IMR-90 (cell line): ENCODE measurements at regions not wholly inside any gene's neighbourhood (a gene's known extent, or its start where the extent isn't known, plus 50 kb on each side); places are given as distances from the start of the nearest gene placed in this dataset.

Experiments used
- ATAC-seq: fragments of 200-7000 bp; cut with Tn5 transposase; 2 replicates; pipeline ENCODE4 v1.9.1; 2020; ENCODE audit warnings: low read depth, mild to moderate bottlenecking, moderate library complexity
- BruUV-seq: library from RNA; stranded (reverse); fragments of 400-500 nt; replicated peaks from 2 replicates; lab custom pipeline; 2021; lab: Mats Ljungman, UMichigan
- CTCF ChIA-PET: fragments of 300-600 bp; formaldehyde crosslinking; extraction: SDS; loops from one replicate; lab custom pipeline; 2021; ENCODE audit warnings: antibody characterized with exemption; lab: Yijun Ruan, JAX
- POLR2A ChIA-PET: fragments of 300-600 bp; sonication (Branson Sonifier 250); formaldehyde crosslinking; loops from one replicate; lab custom pipeline; 2022; ENCODE audit warnings: antibody characterized with exemption; ENCODE audit not compliant: unreplicated experiment; lab: Charles Lee
- DNase-seq: peaks from one replicate; pipeline ENCODE4 v3.0.0; 2013
- H2AFZ ChIP-seq: replicated peaks from 2 replicates; pipeline ENCODE3; 2013; ENCODE audit warnings: low read length, mild to moderate bottlenecking; ENCODE audit not compliant: poor library complexity
- H2AK5ac ChIP-seq: 2 replicates; pipeline ENCODE4 v1.6.1; 2013; ENCODE audit warnings: low read depth, low read length, inconsistent platforms
- H2AK9ac ChIP-seq: replicated peaks from 2 replicates; pipeline ENCODE3; 2013; ENCODE audit warnings: mild to moderate bottlenecking, low read depth, low read length, moderate library complexity; ENCODE audit not compliant: poor library complexity
- H2BK120ac ChIP-seq: 2 replicates; pipeline ENCODE4 v1.6.1; 2013; ENCODE audit warnings: low read depth, low read length, inconsistent platforms
- H2BK15ac ChIP-seq: 3 replicates; pipeline ENCODE4 v1.6.1; 2013; ENCODE audit warnings: low read depth, low read length, inconsistent platforms
- H2BK20ac ChIP-seq: 2 replicates; pipeline ENCODE4 v1.6.1; 2013; ENCODE audit warnings: low read depth, mild to moderate bottlenecking, inconsistent platforms, low read length, moderate library complexity
- H2BK5ac ChIP-seq: 2 replicates; pipeline ENCODE4 v1.6.1; 2013; ENCODE audit warnings: mild to moderate bottlenecking, low read depth, low read length, inconsistent platforms; ENCODE audit not compliant: poor library complexity, severe bottlenecking
- H3K14ac ChIP-seq: replicated peaks from 2 replicates; pipeline ENCODE4 v1.6.1; 2013; ENCODE audit warnings: low read depth, low read length, inconsistent platforms
- H3K18ac ChIP-seq: 2 replicates; pipeline ENCODE4 v1.6.1; 2013; ENCODE audit warnings: low read depth, low read length, control low read depth
- H3K23ac ChIP-seq: 2 replicates; pipeline ENCODE4 v1.6.1; 2013; ENCODE audit warnings: low read depth, low read length, inconsistent platforms
- H3K27ac ChIP-seq: 2 replicates; pipeline ENCODE4 v1.5.1; 2013; ENCODE audit warnings: mild to moderate bottlenecking, control low read depth, low read length; ENCODE audit not compliant: insufficient read depth
- H3K27me3 ChIP-seq: 2 replicates; pipeline ENCODE4 v1.6.1; 2013; ENCODE audit warnings: low read length; ENCODE audit not compliant: control insufficient read depth, insufficient read depth
- H3K36me3 ChIP-seq: 2 replicates; pipeline ENCODE4 v1.6.1; 2013; ENCODE audit warnings: low read length, mixed read lengths; ENCODE audit not compliant: control insufficient read depth, insufficient read depth
- H3K4ac ChIP-seq: 2 replicates; pipeline ENCODE4 v1.6.1; 2013; ENCODE audit warnings: low read depth, low read length, inconsistent platforms
- H3K4me1 ChIP-seq: 2 replicates; pipeline ENCODE4 v1.6.1; 2013; ENCODE audit warnings: low read length, mixed read lengths; ENCODE audit not compliant: control insufficient read depth, insufficient read depth
- H3K4me2 ChIP-seq: 2 replicates; pipeline ENCODE4 v1.6.1; 2013; ENCODE audit warnings: low read depth, mild to moderate bottlenecking, control low read depth, low read length, moderate library complexity
- H3K4me3 ChIP-seq: 2 replicates; pipeline ENCODE4 v1.5.1; 2013; ENCODE audit warnings: low read depth, mild to moderate bottlenecking, control low read depth, low read length, moderate library complexity; ENCODE audit not compliant: insufficient read depth
- H3K56ac ChIP-seq: 2 replicates; pipeline ENCODE4 v1.6.1; 2013; ENCODE audit warnings: low read length, inconsistent platforms; ENCODE audit not compliant: insufficient read depth; ENCODE audit errors: extremely low read depth
- H3K79me1 ChIP-seq, 2 experiments: 2 replicates each; pipeline ENCODE4 v1.6.1; 2013; ENCODE audit warnings: low read length in 2 of 2, inconsistent platforms in 1 of 2, low read depth in 1 of 2
- H3K9ac ChIP-seq: 2 replicates; pipeline ENCODE4 v1.6.1; 2013; ENCODE audit warnings: low read depth, low read length, control low read depth
- H3K9me1 ChIP-seq: 2 replicates; pipeline ENCODE4 v1.6.1; 2013; ENCODE audit warnings: low read length, inconsistent platforms; ENCODE audit not compliant: insufficient read depth
- H3K9me3 ChIP-seq: 2 replicates; pipeline ENCODE4 v1.6.1; 2013; ENCODE audit warnings: low read length; ENCODE audit not compliant: control insufficient read depth, insufficient read depth
- H4K20me1 ChIP-seq: 2 replicates; pipeline ENCODE4 v1.6.1; 2013; ENCODE audit warnings: low read length, inconsistent platforms; ENCODE audit not compliant: insufficient read depth
- H4K5ac ChIP-seq: 2 replicates; pipeline ENCODE4 v1.6.1; 2013; ENCODE audit warnings: mild to moderate bottlenecking, low read depth, low read length, control low read depth
- H4K8ac ChIP-seq, 2 experiments: 2 replicates each; pipeline ENCODE4 v1.6.1; 2013; ENCODE audit warnings: low read depth in 2 of 2, low read length in 2 of 2, control low read depth in 1 of 2, inconsistent platforms in 1 of 2
- H4K91ac ChIP-seq: 2 replicates; pipeline ENCODE4 v1.6.1; 2013; ENCODE audit warnings: low read depth, low read length, inconsistent platforms; ENCODE audit not compliant: insufficient read depth
- BHLHE40 ChIP-seq: fragments of 150-350 bp; IDR thresholded peaks from 2 replicates; pipeline ENCODE4 v1.6.1; 2016; ENCODE audit warnings: mild to moderate bottlenecking, low read depth, low read length
- CEBPB ChIP-seq: IDR thresholded peaks from 2 replicates; pipeline ENCODE4 v1.6.1; 2012; ENCODE audit warnings: low read depth, low read length, improper control_type of control experiment
- CHD1 ChIP-seq: IDR thresholded peaks from 2 replicates; pipeline ENCODE4 v1.6.1; 2012; ENCODE audit warnings: low read depth, low read length, improper control_type of control experiment
- FOS ChIP-seq: fragments of 150-350 bp; IDR thresholded peaks from 2 replicates; pipeline ENCODE4 v1.6.1; 2016; ENCODE audit warnings: low read depth, low read length
- MAFK ChIP-seq: IDR thresholded peaks from 2 replicates; pipeline ENCODE4 v1.6.1; 2012; ENCODE audit warnings: low read depth, low read length, improper control_type of control experiment
- MAZ ChIP-seq: IDR thresholded peaks from 2 replicates; pipeline ENCODE4 v1.6.1; 2012; ENCODE audit warnings: low read depth, mild to moderate bottlenecking, low read length, improper control_type of control experiment, moderate library complexity, borderline replicate concordance
- MXI1 ChIP-seq: IDR thresholded peaks from 2 replicates; pipeline ENCODE4 v1.6.1; 2012; ENCODE audit warnings: low read depth, mild to moderate bottlenecking, low read length, moderate library complexity, borderline replicate concordance
- NFE2L2 ChIP-seq: fragments of 150-350 bp; IDR thresholded peaks from 2 replicates; pipeline ENCODE4 v1.6.1; 2016; ENCODE audit warnings: low read depth, mild to moderate bottlenecking, low read length
- POLR2A ChIP-seq: IDR thresholded peaks from 2 replicates; pipeline ENCODE4 v1.6.1; 2012; ENCODE audit warnings: mild to moderate bottlenecking, low read depth, low read length
- RAD21 ChIP-seq: IDR thresholded peaks from 2 replicates; pipeline ENCODE4 v1.6.1; 2012; ENCODE audit warnings: low read length, improper control_type of control experiment
- RCOR1 ChIP-seq: IDR thresholded peaks from 2 replicates; pipeline ENCODE4 v1.6.1; 2012; ENCODE audit warnings: mild to moderate bottlenecking, low read length, improper control_type of control experiment; ENCODE audit not compliant: insufficient replicate concordance
- RFX5 ChIP-seq: IDR thresholded peaks from 2 replicates; pipeline ENCODE4 v1.8.0; 2012; ENCODE audit warnings: low read depth, mild to moderate bottlenecking, low read length, moderate library complexity
- SMC3 ChIP-seq: fragments of 150-350 bp; IDR thresholded peaks from 2 replicates; pipeline ENCODE4 v1.6.1; 2016; ENCODE audit warnings: low read depth, mild to moderate bottlenecking, antibody characterized with exemption, low read length, moderate library complexity
- WGBS, 2 experiments: methylation state at CpG; one replicate each; pipeline versions ENCODE4 v1.1.5 to v1.1.7; 2013; ENCODE audit warnings: missing lambda C conversion rate in 2 of 2; ENCODE audit not compliant: insufficient read length in 1 of 2; ENCODE audit errors: extremely low coverage in 2 of 2; 5-methylcytosine and 5-hydroxymethylcytosine counted together
- dilution Hi-C: fragments of 300-500 bp; cut with HindIII; formaldehyde crosslinking; loops from one replicate; pipeline ENCODE4 v1.14.3; 2018; ENCODE audit warnings: low sequenced_read_pairs; ENCODE audit not compliant: unreplicated experiment
- in situ Hi-C: fragments of 300-500 bp; cut with MboI; formaldehyde crosslinking; loops from 3 replicates; pipeline ENCODE4 v1.14.3; 2019; ENCODE audit warnings: low sequenced_read_pairs, inconsistent platforms, mixed read lengths
- intact Hi-C: fragments of 100-400 bp; cut with micrococcal nuclease; formaldehyde crosslinking; loops from 2 replicates; pipeline ENCODE4 v1.10.0; 2022
- TF ChIP-seq, protein P1 (sequence below): conservative IDR thresholded peaks from 2 replicates; pipeline ENCODE4 v1.5.1; 2012; ENCODE audit warnings: mild to moderate bottlenecking, low read depth, low read length, improper control_type of control experiment
- TF ChIP-seq, protein P2 (sequence below): fragments of 150-350 bp; IDR thresholded peaks from 2 replicates; pipeline ENCODE4 v1.6.1; 2017; ENCODE audit warnings: mild to moderate bottlenecking, antibody characterized with exemption, low read length, low read depth
- TF ChIP-seq, protein P3 (sequence below): fragments of 150-350 bp; IDR thresholded peaks from 2 replicates; pipeline ENCODE4 v1.6.1; 2016; ENCODE audit warnings: low read depth, mild to moderate bottlenecking, low read length, moderate library complexity, borderline replicate concordance

DNA sequence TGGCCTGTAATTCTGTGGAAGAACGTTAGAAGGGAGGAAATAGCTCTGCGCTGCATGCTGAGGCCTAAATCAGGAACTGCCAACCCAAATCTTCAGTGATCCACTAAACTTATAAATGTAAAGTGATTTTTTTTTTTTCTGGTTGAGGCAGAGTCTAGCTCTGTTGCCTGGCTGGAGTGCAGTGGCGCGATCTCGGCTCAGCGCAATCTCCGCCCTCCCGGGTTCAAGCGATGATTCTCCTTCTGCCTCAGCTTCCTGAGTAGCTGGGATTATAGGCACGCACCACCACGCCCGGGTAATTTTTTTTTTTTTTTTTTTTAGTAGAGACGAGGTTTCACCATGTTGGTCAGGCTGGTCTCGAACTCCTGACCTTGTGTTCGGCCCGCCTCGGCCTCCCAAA, 717.4 kb upstream of the FAM174A start:
- in situ Hi-C loops (no loop called here), dilution Hi-C loops (no loop called here), intact Hi-C loops (no loop called here)
- DNase-seq = no peak
- Histone ChIP-seq H3K36me3 (no peaks in the 10 kb centered on the region), H2BK15ac (no peak overlapping the region), H3K9me3 (peaks cover 3% of the 10 kb centered on the region; the same call in 1 of the 2 replicates), H3K4me2 (no peak overlapping the region), H3K4ac (no peak overlapping the region), H2AFZ (no peak overlapping the region), H3K18ac (no peak overlapping the region), H3K56ac (no peak overlapping the region), H2BK5ac (no peak overlapping the region), H4K20me1 (no peaks in the 10 kb centered on the region), H4K8ac (no peak overlapping the region), H4K5ac (no peak overlapping the region), H2AK5ac (no peak overlapping the region), H3K23ac (no peak overlapping the region), H3K79me1 (no peaks in the 10 kb centered on the region), H3K4me1 (no peaks in the 10 kb centered on the region), H4K91ac (no peak overlapping the region), H3K9me1 (no peaks in the 10 kb centered on the region), H2AK9ac (no peak overlapping the region), H2BK20ac (no peak overlapping the region), H3K4me3 (no peak overlapping the region), H3K27ac (no peak overlapping the region), H3K14ac (no peak overlapping the region), H3K9ac (no peak overlapping the region), H3K27me3 (no peaks in the 10 kb centered on the region), H2BK120ac (no peak overlapping the region)
- no peak for ATAC-seq
- WGBS, 2 experiments = 80% methylated on average over 3 of the region's 17 CpGs; no CpG with 5 or more reads in 1 of the 2 experiments
- BruUV-seq = no TSS peak
- CTCF ChIA-PET = no interaction called here
- POLR2A ChIA-PET = no interaction called here
- no peak for TF ChIP-seq MXI1
- no peak for TF ChIP-seq RCOR1
- TF ChIP-seq CHD1 = no peak
- TF ChIP-seq NFE2L2 = no peak
- TF ChIP-seq, protein P1, sequence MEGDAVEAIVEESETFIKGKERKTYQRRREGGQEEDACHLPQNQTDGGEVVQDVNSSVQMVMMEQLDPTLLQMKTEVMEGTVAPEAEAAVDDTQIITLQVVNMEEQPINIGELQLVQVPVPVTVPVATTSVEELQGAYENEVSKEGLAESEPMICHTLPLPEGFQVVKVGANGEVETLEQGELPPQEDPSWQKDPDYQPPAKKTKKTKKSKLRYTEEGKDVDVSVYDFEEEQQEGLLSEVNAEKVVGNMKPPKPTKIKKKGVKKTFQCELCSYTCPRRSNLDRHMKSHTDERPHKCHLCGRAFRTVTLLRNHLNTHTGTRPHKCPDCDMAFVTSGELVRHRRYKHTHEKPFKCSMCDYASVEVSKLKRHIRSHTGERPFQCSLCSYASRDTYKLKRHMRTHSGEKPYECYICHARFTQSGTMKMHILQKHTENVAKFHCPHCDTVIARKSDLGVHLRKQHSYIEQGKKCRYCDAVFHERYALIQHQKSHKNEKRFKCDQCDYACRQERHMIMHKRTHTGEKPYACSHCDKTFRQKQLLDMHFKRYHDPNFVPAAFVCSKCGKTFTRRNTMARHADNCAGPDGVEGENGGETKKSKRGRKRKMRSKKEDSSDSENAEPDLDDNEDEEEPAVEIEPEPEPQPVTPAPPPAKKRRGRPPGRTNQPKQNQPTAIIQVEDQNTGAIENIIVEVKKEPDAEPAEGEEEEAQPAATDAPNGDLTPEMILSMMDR = no peak
- TF ChIP-seq POLR2A = no peak
- TF ChIP-seq RFX5 = no peak
- TF ChIP-seq MAFK = no peak
- no peak for TF ChIP-seq FOS
- no peak for TF ChIP-seq MAZ
- TF ChIP-seq BHLHE40 = no peak
- no peak for TF ChIP-seq RAD21
- no peak for TF ChIP-seq CEBPB
- TF ChIP-seq, protein P2, sequence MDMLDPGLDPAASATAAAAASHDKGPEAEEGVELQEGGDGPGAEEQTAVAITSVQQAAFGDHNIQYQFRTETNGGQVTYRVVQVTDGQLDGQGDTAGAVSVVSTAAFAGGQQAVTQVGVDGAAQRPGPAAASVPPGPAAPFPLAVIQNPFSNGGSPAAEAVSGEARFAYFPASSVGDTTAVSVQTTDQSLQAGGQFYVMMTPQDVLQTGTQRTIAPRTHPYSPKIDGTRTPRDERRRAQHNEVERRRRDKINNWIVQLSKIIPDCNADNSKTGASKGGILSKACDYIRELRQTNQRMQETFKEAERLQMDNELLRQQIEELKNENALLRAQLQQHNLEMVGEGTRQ = no peak
- TF ChIP-seq SMC3 = no peak
- TF ChIP-seq, protein P3, sequence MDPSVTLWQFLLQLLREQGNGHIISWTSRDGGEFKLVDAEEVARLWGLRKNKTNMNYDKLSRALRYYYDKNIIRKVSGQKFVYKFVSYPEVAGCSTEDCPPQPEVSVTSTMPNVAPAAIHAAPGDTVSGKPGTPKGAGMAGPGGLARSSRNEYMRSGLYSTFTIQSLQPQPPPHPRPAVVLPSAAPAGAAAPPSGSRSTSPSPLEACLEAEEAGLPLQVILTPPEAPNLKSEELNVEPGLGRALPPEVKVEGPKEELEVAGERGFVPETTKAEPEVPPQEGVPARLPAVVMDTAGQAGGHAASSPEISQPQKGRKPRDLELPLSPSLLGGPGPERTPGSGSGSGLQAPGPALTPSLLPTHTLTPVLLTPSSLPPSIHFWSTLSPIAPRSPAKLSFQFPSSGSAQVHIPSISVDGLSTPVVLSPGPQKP = no peak
